ENCODE measurements at regions not wholly inside any gene's neighbourhood (a gene's known extent, or its start where the extent isn't known, plus 50 kb on each side); places are given as distances from the start of the nearest gene placed in this dataset.

GRCh38 chr10:2834214-2834613 lies 233.1 kb upstream of the PFKP start:
- TF ChIP-seq ZNF274 (IDR thresholded peaks at IDR 0.05; ENCODE audit: low read depth, low read length): no peak
- TF ChIP-seq SUZ12 (IDR thresholded peaks at IDR 0.05; ENCODE audit: extremely low read depth, insufficient read depth, insufficient read length): no peak

All from NT2/D1 (cell line).